ENCODE measurements at regions not wholly inside any gene's neighbourhood (a gene's known extent, or its start where the extent isn't known, plus 50 kb on each side); places are given as distances from the start of the nearest gene placed in this dataset.
A peak's percentile ranks its signal among the peaks of the same experiment; 100 is the strongest.

DNA sequence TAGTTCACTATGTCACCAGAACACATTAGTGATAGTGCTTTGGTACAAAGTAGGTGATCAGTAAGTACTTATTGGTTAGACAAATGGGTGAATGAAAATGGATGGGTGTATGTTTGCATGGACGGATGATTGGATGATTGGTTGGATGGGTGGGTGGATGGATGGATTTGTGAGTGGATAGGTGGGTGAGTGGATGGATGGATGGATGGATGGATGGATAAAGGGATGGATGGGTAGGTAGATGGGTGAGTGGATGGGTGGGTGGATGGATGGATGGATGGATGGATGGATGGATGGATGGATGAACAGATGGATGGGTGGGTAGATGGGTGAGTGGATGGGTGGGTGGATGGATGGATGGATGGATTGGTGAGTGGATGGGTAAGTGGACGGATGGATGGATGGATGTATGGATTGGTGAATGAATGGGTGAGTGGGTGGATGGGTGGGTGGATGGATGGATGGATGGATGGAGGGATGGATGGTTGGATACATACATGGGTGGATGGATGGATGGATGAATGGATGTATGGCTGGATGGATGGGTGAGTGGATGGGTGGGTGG lies 225.3 kb upstream of the GSE1 start:
- Histone ChIP-seq H3K27me3 (ENCODE audit: insufficient read depth, low read depth, low read length) (no peaks in the 10 kb centered on the region), H2AFZ (ENCODE audit: low read depth, low read length) (no peak overlapping the region), H3K36me3 (ENCODE audit: insufficient read depth, low read length) (no peaks in the 10 kb centered on the region), H3K9me3 (ENCODE audit: low read length) (no peaks in the 10 kb centered on the region), H3K9me2 (ENCODE audit: insufficient read depth, low read length) (no peaks in the 10 kb centered on the region), H3K4me2 (ENCODE audit: low read length) (no peak overlapping the region), H3K79me2 (replicated peaks; ENCODE audit: insufficient read depth, low read length) (no peaks in the 10 kb centered on the region), H3K9ac (ENCODE audit: low read length) (no peak overlapping the region), H3K27ac (ENCODE audit: low read length) (no peak overlapping the region), H3F3A (ENCODE audit: insufficient read depth, low read length, poor library complexity, severe bottlenecking) (no peaks in the 10 kb centered on the region), H3K4me3 (ENCODE audit: low read length) (no peak overlapping the region), H4K20me1 (ENCODE audit: insufficient read depth) (no peaks in the 10 kb centered on the region)
- TF ChIP-seq, protein P1, sequence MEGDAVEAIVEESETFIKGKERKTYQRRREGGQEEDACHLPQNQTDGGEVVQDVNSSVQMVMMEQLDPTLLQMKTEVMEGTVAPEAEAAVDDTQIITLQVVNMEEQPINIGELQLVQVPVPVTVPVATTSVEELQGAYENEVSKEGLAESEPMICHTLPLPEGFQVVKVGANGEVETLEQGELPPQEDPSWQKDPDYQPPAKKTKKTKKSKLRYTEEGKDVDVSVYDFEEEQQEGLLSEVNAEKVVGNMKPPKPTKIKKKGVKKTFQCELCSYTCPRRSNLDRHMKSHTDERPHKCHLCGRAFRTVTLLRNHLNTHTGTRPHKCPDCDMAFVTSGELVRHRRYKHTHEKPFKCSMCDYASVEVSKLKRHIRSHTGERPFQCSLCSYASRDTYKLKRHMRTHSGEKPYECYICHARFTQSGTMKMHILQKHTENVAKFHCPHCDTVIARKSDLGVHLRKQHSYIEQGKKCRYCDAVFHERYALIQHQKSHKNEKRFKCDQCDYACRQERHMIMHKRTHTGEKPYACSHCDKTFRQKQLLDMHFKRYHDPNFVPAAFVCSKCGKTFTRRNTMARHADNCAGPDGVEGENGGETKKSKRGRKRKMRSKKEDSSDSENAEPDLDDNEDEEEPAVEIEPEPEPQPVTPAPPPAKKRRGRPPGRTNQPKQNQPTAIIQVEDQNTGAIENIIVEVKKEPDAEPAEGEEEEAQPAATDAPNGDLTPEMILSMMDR (IDR thresholded peaks at IDR 0.05; ENCODE audit: poor library complexity, severe bottlenecking), result no peak
- TF ChIP-seq TAF1 (IDR thresholded peaks at IDR 0.05; ENCODE audit: low read depth) (no peak), EP300 (conservative IDR thresholded peaks at IDR 0.05; ENCODE audit: poor library complexity, severe bottlenecking) (no peak), SMC3 (conservative IDR thresholded peaks at IDR 0.05; ENCODE audit: poor library complexity) (no peak), EZH2 (IDR thresholded peaks at IDR 0.05; ENCODE audit: borderline replicate concordance, insufficient read depth, low read length, poor library complexity, severe bottlenecking) (no peak), POLR2AphosphoS5 (IDR thresholded peaks at IDR 0.05) (no peak), RAD21 (conservative IDR thresholded peaks at IDR 0.05) (no peak), MXI1 (conservative IDR thresholded peaks at IDR 0.05; ENCODE audit: poor library complexity, severe bottlenecking) (no peak)
- TF ChIP-seq, protein P2, sequence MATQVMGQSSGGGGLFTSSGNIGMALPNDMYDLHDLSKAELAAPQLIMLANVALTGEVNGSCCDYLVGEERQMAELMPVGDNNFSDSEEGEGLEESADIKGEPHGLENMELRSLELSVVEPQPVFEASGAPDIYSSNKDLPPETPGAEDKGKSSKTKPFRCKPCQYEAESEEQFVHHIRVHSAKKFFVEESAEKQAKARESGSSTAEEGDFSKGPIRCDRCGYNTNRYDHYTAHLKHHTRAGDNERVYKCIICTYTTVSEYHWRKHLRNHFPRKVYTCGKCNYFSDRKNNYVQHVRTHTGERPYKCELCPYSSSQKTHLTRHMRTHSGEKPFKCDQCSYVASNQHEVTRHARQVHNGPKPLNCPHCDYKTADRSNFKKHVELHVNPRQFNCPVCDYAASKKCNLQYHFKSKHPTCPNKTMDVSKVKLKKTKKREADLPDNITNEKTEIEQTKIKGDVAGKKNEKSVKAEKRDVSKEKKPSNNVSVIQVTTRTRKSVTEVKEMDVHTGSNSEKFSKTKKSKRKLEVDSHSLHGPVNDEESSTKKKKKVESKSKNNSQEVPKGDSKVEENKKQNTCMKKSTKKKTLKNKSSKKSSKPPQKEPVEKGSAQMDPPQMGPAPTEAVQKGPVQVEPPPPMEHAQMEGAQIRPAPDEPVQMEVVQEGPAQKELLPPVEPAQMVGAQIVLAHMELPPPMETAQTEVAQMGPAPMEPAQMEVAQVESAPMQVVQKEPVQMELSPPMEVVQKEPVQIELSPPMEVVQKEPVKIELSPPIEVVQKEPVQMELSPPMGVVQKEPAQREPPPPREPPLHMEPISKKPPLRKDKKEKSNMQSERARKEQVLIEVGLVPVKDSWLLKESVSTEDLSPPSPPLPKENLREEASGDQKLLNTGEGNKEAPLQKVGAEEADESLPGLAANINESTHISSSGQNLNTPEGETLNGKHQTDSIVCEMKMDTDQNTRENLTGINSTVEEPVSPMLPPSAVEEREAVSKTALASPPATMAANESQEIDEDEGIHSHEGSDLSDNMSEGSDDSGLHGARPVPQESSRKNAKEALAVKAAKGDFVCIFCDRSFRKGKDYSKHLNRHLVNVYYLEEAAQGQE (IDR thresholded peaks at IDR 0.05; ENCODE audit: borderline replicate concordance), result no peak

DNA sequence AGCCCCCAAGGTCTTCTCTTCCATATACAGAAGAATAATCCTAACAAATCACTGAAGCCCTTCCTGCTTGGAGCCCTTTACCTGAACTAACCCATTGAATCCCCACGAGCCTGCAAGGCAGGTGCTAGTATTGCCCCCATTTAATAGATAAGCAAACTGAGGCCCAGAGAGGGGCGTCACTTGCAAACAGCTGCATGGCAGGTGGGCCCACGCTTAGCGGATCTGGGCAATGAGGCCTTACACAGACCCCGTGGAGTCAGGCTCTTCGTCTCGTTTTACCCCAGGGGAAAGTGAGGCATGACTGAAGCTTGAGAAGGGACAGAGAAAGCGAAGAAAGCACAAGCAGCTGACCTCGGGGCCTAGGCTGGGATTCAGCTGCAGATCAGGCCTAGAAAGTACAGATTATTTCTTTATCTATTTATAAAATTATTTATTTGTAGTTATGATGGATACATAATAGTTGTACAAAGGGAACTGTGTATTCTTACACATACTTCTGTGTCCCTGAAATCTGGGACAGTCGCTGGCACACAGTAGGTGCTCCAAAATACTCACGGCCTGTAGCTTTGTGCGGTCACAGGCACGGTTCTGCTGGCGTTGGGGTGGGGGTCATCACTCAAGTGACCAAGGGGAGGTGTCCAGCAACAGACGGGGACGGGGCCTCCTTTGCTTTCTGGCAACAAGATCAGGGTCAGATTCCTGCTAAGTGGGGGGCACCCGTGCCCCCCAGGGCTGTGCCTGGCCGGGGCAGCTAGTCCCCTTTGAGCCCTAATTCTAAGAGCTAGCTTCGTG lies 223.2 kb upstream of the GSE1 start:
- peak overlapping the region; percentile 56 for H3K27ac ChIP-seq (ENCODE audit: low read length)
- H3K36me3 ChIP-seq (ENCODE audit: insufficient read depth, low read length), result no peaks in the 10 kb centered on the region
- H3K9me2 ChIP-seq (ENCODE audit: insufficient read depth, low read length), result no peaks in the 10 kb centered on the region
- no peaks in the 10 kb centered on the region for H3K79me2 ChIP-seq (replicated peaks; ENCODE audit: insufficient read depth, low read length)
- TF ChIP-seq RAD21 (conservative IDR thresholded peaks at IDR 0.05) (no peak), MXI1 (conservative IDR thresholded peaks at IDR 0.05; ENCODE audit: poor library complexity, severe bottlenecking) (no peak), EZH2 (IDR thresholded peaks at IDR 0.05; ENCODE audit: borderline replicate concordance, insufficient read depth, low read length, poor library complexity, severe bottlenecking) (no peak), EP300 (conservative IDR thresholded peaks at IDR 0.05; ENCODE audit: poor library complexity, severe bottlenecking) (no peak), TAF1 (IDR thresholded peaks at IDR 0.05; ENCODE audit: low read depth) (no peak), SMC3 (conservative IDR thresholded peaks at IDR 0.05; ENCODE audit: poor library complexity) (no peak), POLR2AphosphoS5 (IDR thresholded peaks at IDR 0.05) (no peak)
- TF ChIP-seq, protein P1 (IDR thresholded peaks at IDR 0.05; ENCODE audit: poor library complexity, severe bottlenecking), result no peak
- TF ChIP-seq, protein P2 (IDR thresholded peaks at IDR 0.05; ENCODE audit: borderline replicate concordance), result no peak
- no peaks in the 10 kb centered on the region for H3K9me3 ChIP-seq (ENCODE audit: low read length)
- H4K20me1 ChIP-seq (ENCODE audit: insufficient read depth), result no peaks in the 10 kb centered on the region
- H3K9ac ChIP-seq (ENCODE audit: low read length), result peak overlapping the region; percentile 13
- no peak overlapping the region for H3K4me3 ChIP-seq (ENCODE audit: low read length)
- H3K27me3 ChIP-seq (ENCODE audit: insufficient read depth, low read depth, low read length), result no peaks in the 10 kb centered on the region
- H3F3A ChIP-seq (ENCODE audit: insufficient read depth, low read length, poor library complexity, severe bottlenecking), result no peaks in the 10 kb centered on the region
- H2AFZ ChIP-seq (ENCODE audit: low read depth, low read length), result no peak overlapping the region
- H3K4me2 ChIP-seq (ENCODE audit: low read length), result no peak overlapping the region
